NCI-H345 (cell line): ENCODE measurements at regions not wholly inside any gene's neighbourhood (a gene's known extent, or its start where the extent isn't known, plus 50 kb on each side); places are given as distances from the start of the nearest gene placed in this dataset.
"Not testable (repeated sequence)": the region's sequence is repeated elsewhere in the genome, so short reads cannot be mapped to it uniquely, and the experiment has no call there.

Source experiments
- DNase-seq: peaks from one replicate; lab custom pipeline; 2025; lab: John Stamatoyannopoulos, UW

GRCh38 chr6:15082708-15083107 is 163.2 kb upstream of the JARID2 start:
- no peak for DNase-seq

- DNase-seq: no peak
Observed at GRCh38 chr6:15086348-15087158, 159.3 kb upstream of the JARID2 start.

GRCh38 chr6:15087186-15087589 is 158.7 kb upstream of the JARID2 start:
- DNase-seq: no peak

- no peak for DNase-seq
Observed at GRCh38 chr6:15088904-15089568, 156.8 kb upstream of the JARID2 start.

- DNase-seq: no peak
Observed at GRCh38 chr6:15089569-15090144, 156.2 kb upstream of the JARID2 start.

- no peak for DNase-seq
Observed at GRCh38 chr6:15090145-15090579, 155.7 kb upstream of the JARID2 start.

GRCh38 chr6:15090745-15091384 is 155.0 kb upstream of the JARID2 start:
- no peak for DNase-seq

GRCh38 chr6:15096894-15097837 is 148.7 kb upstream of the JARID2 start:
- DNase-seq: no peak

- no peak for DNase-seq
Observed at GRCh38 chr6:15101130-15101529, 144.7 kb upstream of the JARID2 start.

- DNase-seq: no peak
Observed at GRCh38 chr6:15102241-15102640, 143.6 kb upstream of the JARID2 start.

GRCh38 chr6:15106958-15107643 is 138.8 kb upstream of the JARID2 start:
- no peak for DNase-seq

GRCh38 chr6:15107644-15108382 is 138.1 kb upstream of the JARID2 start:
- DNase-seq: no peak

GRCh38 chr6:15108383-15108715 is 137.5 kb upstream of the JARID2 start:
- DNase-seq: no peak

GRCh38 chr6:15109338-15110090 is 136.4 kb upstream of the JARID2 start:
- DNase-seq: no peak

GRCh38 chr6:15110726-15111354 is 135.0 kb upstream of the JARID2 start:
- no peak for DNase-seq

GRCh38 chr6:15111576-15111975 is 134.3 kb upstream of the JARID2 start:
- not testable (repeated sequence) for DNase-seq

- no peak for DNase-seq
Observed at GRCh38 chr6:15113587-15113986, 132.3 kb upstream of the JARID2 start.

GRCh38 chr6:15114061-15114460 is 131.8 kb upstream of the JARID2 start:
- no peak for DNase-seq

GRCh38 chr6:15116889-15117288 is 129.0 kb upstream of the JARID2 start:
- DNase-seq: no peak
